ENCODE measurements at regions not wholly inside any gene's neighbourhood (a gene's known extent, or its start where the extent isn't known, plus 50 kb on each side); places are given as distances from the start of the nearest gene placed in this dataset.

DNA sequence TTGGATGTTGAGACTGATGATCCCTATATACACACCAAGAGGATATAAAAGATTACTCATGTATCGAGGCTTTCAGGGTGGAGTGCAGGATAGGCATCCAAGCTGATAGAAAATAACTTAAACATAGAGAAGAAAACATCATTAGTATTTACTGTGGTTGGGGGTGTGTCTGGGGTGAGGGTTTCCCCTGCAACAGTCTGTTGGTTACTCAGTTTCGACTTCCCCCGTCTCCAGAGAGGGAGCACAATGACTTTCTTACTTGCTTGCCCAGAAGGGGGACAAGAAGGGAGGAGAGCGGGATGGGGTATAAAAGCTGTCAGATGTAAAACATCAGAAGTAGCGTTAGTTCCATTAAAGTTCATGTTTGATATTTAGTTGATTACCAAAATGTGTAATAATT is 717.4 kb upstream of the ZP4 start:
- POLR2A ChIA-PET = no interaction called here
- no peak overlapping the region for H3K27ac Mint-ChIP-seq

DNA sequence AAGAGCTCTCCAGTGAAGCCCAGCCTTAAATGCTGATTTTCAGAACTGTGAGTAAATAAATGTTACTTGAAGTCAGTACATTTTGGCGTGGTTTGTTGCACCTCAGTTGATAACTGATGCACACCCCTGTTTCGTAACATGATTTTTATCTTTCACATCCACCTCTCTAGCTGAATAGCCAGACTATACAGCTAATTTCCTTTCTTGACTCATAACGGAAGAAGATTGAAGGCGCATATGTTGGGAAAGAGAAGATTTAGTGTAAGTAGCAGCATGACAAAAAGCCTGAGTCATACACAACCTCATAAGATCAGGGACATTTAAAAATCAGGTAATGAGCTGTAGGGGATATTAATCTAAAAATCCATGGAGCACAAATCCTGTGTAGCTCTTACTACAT is 716.2 kb upstream of the ZP4 start:
- peaks cover 3% of the 10 kb centered on the region for H3K9me3 Mint-ChIP-seq (ENCODE audit: insufficient read depth)
- no peaks in the 10 kb centered on the region for H3K27me3 Mint-ChIP-seq
- no peaks in the 10 kb centered on the region for H3K79me2 ChIP-seq (ENCODE audit: control insufficient read depth, insufficient read depth, low read length)
- no peak overlapping the region for H3K27ac ChIP-seq (ENCODE audit: low read length in 2 of 2)
- TF ChIP-seq, protein P1, sequence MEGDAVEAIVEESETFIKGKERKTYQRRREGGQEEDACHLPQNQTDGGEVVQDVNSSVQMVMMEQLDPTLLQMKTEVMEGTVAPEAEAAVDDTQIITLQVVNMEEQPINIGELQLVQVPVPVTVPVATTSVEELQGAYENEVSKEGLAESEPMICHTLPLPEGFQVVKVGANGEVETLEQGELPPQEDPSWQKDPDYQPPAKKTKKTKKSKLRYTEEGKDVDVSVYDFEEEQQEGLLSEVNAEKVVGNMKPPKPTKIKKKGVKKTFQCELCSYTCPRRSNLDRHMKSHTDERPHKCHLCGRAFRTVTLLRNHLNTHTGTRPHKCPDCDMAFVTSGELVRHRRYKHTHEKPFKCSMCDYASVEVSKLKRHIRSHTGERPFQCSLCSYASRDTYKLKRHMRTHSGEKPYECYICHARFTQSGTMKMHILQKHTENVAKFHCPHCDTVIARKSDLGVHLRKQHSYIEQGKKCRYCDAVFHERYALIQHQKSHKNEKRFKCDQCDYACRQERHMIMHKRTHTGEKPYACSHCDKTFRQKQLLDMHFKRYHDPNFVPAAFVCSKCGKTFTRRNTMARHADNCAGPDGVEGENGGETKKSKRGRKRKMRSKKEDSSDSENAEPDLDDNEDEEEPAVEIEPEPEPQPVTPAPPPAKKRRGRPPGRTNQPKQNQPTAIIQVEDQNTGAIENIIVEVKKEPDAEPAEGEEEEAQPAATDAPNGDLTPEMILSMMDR (IDR thresholded peaks at IDR 0.05) = no peak
- TF ChIP-seq EZH2 (IDR thresholded peaks at IDR 0.05; ENCODE audit: borderline replicate concordance, insufficient read depth, low read depth, low read length, poor library complexity, severe bottlenecking) = no peak
- peak overlapping the region; percentile 37 for H3K4me2 ChIP-seq (replicated peaks; ENCODE audit: low read depth, low read length, poor library complexity, severe bottlenecking)
- ChIA-PET POLR2A (no interaction called here), CTCF (no interaction called here)
- H3K4me3 ChIP-seq (ENCODE audit: control extremely low read depth in 1 of 5, extremely low read depth in 1 of 5, insufficient read depth in 1 of 5, low read depth in 2 of 5, low read length in 4 of 5) = no peak overlapping the region
- ATAC-seq (ENCODE audit: low read depth) (no peak), DNase-seq (no peak)
- intact Hi-C loops (cut with micrococcal nuclease) = no loop called here
- H3K27ac Mint-ChIP-seq = no peak overlapping the region
- H3K4me3 Mint-ChIP-seq = no peak overlapping the region
- H3K4me1 Mint-ChIP-seq = peaks cover 4% of the 10 kb centered on the region
- peak overlapping the region; percentile 25 for H2AFZ ChIP-seq (ENCODE audit: insufficient read depth, low read depth, low read length, poor library complexity, severe bottlenecking)
- H3K9me3 ChIP-seq (ENCODE audit: control extremely low read depth in 1 of 3, control insufficient read depth in 2 of 3, insufficient read depth in 1 of 3, low read length in 2 of 3) = peaks cover 0 to 1% (median 0%) of the 10 kb centered on the region in 3 donors
- H3K9ac ChIP-seq (ENCODE audit: low read length) = no peak overlapping the region
- H3K4me1 ChIP-seq (ENCODE audit: control insufficient read depth in 2 of 2, insufficient read depth in 2 of 2, low read length in 2 of 2) = peaks cover 0 to 19% of the 10 kb centered on the region in 2 donors
- no CpG with 5 or more reads among the region's 4 CpGs for WGBS (ENCODE audit: insufficient coverage)
- no peaks in the 10 kb centered on the region for H3K27me3 ChIP-seq (replicated peaks in 1 of 4; ENCODE audit: control extremely low read depth in 1 of 4, control insufficient read depth in 3 of 4, insufficient read depth in 4 of 4, low read length in 3 of 4)
- no peaks in the 10 kb centered on the region for H3K36me3 ChIP-seq (replicated peaks in 1 of 2; ENCODE audit: control extremely low read depth in 1 of 2, control insufficient read depth in 1 of 2, extremely low read depth in 1 of 2, insufficient read depth in 2 of 2, low read length in 1 of 2)
- no peaks in the 10 kb centered on the region for H4K20me1 ChIP-seq (ENCODE audit: control insufficient read depth, insufficient read depth, low read length, poor library complexity, severe bottlenecking)

More for the DNA sequence above, 717.4 kb upstream of the ZP4 start:
- Mint-ChIP-seq H3K9me3 (ENCODE audit: insufficient read depth) (peaks cover 3% of the 10 kb centered on the region), H3K4me3 (no peak overlapping the region), H3K27me3 (no peaks in the 10 kb centered on the region), H3K4me1 (peaks cover 4% of the 10 kb centered on the region)
- Histone ChIP-seq H4K20me1 (ENCODE audit: control insufficient read depth, insufficient read depth, low read length, poor library complexity, severe bottlenecking) (no peaks in the 10 kb centered on the region), H3K36me3 (replicated peaks in 1 of 2; ENCODE audit: control extremely low read depth in 1 of 2, control insufficient read depth in 1 of 2, extremely low read depth in 1 of 2, insufficient read depth in 2 of 2, low read length in 1 of 2) (no peaks in the 10 kb centered on the region), H3K4me2 (replicated peaks; ENCODE audit: low read depth, low read length, poor library complexity, severe bottlenecking) (peak overlapping the region; percentile 27), H3K27ac (ENCODE audit: low read length in 2 of 2) (no peak overlapping the region), H3K9ac (ENCODE audit: low read length) (no peak overlapping the region), H2AFZ (ENCODE audit: insufficient read depth, low read depth, low read length, poor library complexity, severe bottlenecking) (no peak overlapping the region), H3K27me3 (replicated peaks in 1 of 4; ENCODE audit: control extremely low read depth in 1 of 4, control insufficient read depth in 3 of 4, insufficient read depth in 4 of 4, low read length in 3 of 4) (no peaks in the 10 kb centered on the region), H3K79me2 (ENCODE audit: control insufficient read depth, insufficient read depth, low read length) (no peaks in the 10 kb centered on the region), H3K9me3 (ENCODE audit: control extremely low read depth in 1 of 3, control insufficient read depth in 2 of 3, insufficient read depth in 1 of 3, low read length in 2 of 3) (peaks cover 0 to 1% (median 0%) of the 10 kb centered on the region in 3 donors), H3K4me3 (ENCODE audit: control extremely low read depth in 1 of 5, extremely low read depth in 1 of 5, insufficient read depth in 1 of 5, low read depth in 2 of 5, low read length in 4 of 5) (no peak overlapping the region), H3K4me1 (ENCODE audit: control insufficient read depth in 2 of 2, insufficient read depth in 2 of 2, low read length in 2 of 2) (peaks cover 0 to 22% of the 10 kb centered on the region in 2 donors)
- DNase-seq (peak; percentile 2), ATAC-seq (ENCODE audit: low read depth) (no peak)
- no peak for TF ChIP-seq EZH2 (IDR thresholded peaks at IDR 0.05; ENCODE audit: borderline replicate concordance, insufficient read depth, low read depth, low read length, poor library complexity, severe bottlenecking)
- TF ChIP-seq, protein P1 (IDR thresholded peaks at IDR 0.05) = no peak
- CTCF ChIA-PET = no interaction called here
- intact Hi-C loops (cut with micrococcal nuclease) = no loop called here
- WGBS (ENCODE audit: insufficient coverage) = 67% methylated on average over 1 of the region's 5 CpGs

Data from B cell (primary cell).